ENCODE measurements at regions not wholly inside any gene's neighbourhood (a gene's known extent, or its start where the extent isn't known, plus 50 kb on each side); places are given as distances from the start of the nearest gene placed in this dataset.
"Not testable (repeated sequence)": the region's sequence is repeated elsewhere in the genome, so short reads cannot be mapped to it uniquely, and the experiment has no call there.

DNA sequence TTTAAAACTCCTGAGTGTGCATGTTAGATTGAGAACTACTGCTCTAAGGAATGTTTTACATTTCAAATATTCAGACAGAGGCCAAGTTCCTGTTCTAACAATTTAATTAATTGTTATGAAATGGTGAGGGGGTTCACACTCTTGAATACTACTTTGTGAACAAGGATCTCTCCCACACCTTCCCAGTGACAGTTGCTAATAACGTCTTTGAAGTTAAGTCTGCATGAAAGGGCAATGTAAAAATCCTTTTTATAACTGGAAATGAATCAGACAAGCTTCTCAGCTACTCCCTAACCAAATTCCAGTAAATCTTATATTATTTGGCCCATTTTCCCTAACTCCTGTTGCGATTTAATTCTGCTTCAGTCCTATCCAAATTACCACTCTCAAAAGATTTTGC, 828.5 kb upstream of the ADAMTS5 start:
- no peak for DNase-seq

GRCh38 chr21:27793901-27794300, 827.0 kb upstream of the ADAMTS5 start:
- no peak for DNase-seq

DNA sequence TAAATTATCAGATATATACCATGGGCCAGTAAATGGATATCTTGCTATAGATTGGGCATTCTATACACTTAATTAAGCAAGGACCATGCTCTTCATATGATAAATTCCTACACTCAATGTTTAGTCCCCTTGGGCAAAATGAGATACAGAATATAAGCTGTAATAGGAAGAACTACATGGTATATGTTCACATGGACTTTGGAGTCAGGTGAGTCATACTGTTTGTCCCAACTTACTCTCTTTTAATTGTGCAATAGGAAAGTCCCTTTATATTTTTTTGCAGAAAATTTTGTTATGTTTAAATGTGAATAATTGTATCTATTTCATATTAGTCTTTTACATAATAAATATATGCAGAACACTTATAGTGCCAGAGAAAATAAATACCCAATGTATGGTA, 820.2 kb upstream of the ADAMTS5 start:
- DNase-seq, result no peak

- DNase-seq, result no peak
Observed at GRCh38 chr21:27779606-27780005, 812.7 kb upstream of the ADAMTS5 start.

GRCh38 chr21:27776925-27777553, 810.2 kb upstream of the ADAMTS5 start:
- no peak for DNase-seq

- no peak for DNase-seq
Observed at GRCh38 chr21:27772816-27773215, 805.9 kb upstream of the ADAMTS5 start.

GRCh38 chr21:27771938-27772483, 805.1 kb upstream of the ADAMTS5 start:
- DNase-seq, result no peak

GRCh38 chr21:27769763-27770162, 802.9 kb upstream of the ADAMTS5 start:
- DNase-seq, result no peak

DNA sequence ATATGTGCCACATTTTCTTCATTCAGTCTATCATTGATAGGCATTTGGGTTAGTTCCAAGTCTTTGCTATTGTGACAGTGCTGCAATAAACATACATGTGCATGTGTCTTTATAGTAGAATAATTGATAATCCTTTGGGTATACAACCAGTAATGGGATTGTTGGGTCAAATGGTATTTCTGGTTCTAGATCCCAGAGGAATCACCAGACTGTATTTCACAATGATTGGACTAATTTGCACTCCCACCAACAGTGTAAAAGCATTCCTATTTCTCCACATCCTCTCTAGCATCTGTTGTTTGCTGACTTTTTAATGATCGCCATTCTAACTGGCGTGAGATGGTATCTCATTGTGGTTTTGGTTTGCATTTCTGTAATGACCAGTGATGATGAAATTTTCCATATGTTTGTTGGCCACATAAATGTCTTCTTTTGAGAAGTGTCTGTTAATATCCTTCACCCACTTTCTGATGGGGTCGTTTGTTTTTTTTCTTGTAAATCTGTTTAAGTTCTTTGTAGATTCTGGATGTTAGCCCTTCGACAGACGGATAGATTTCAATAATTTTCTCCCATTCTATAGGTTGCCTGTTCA, 801.3 kb upstream of the ADAMTS5 start:
- not testable (repeated sequence) for DNase-seq

DNA sequence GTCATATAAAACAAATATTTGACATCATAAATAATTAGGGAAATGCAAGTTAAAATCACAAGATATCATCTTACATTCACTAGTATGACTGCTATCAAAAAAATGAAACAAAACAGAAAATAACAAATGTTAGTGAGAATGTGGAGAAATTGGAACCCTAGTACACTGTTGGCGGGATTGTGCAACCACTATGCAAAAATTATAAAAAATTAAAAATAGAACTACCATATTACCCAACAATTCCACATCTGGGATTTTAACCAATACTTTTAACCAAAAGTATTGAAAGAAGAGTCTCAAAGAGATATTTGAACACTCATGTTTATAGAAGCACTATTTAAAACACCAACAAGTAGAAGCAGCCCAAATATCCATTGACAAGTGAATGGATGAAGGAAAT, 797.2 kb upstream of the ADAMTS5 start:
- no peak for DNase-seq

- DNase-seq, result no peak
Observed at GRCh38 chr21:27761623-27762022, 794.7 kb upstream of the ADAMTS5 start.

DNA sequence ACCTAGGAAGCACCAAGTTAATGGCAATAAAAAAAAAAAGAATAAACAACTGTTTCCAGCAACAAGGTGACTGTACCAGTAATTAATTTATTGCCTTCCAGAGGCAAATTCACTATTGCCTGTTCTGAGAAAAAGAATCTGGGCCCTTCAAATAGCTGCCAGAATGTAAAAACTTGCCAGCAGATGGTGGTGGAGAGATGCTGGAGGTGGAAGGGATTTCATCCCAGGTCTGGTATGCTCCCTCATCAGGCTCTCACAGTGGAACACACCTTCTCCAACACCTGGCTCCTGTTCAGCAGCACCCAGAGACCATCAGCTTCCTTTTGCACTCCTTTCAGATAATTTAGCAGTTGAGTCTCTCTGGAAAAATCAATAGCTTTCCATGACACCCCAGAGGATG, 792.9 kb upstream of the ADAMTS5 start:
- no peak for DNase-seq

- DNase-seq, result no peak
Observed at GRCh38 chr21:27759091-27759659, 792.3 kb upstream of the ADAMTS5 start.

- no peak for DNase-seq
Observed at GRCh38 chr21:27756191-27756590, 789.3 kb upstream of the ADAMTS5 start.

DNA sequence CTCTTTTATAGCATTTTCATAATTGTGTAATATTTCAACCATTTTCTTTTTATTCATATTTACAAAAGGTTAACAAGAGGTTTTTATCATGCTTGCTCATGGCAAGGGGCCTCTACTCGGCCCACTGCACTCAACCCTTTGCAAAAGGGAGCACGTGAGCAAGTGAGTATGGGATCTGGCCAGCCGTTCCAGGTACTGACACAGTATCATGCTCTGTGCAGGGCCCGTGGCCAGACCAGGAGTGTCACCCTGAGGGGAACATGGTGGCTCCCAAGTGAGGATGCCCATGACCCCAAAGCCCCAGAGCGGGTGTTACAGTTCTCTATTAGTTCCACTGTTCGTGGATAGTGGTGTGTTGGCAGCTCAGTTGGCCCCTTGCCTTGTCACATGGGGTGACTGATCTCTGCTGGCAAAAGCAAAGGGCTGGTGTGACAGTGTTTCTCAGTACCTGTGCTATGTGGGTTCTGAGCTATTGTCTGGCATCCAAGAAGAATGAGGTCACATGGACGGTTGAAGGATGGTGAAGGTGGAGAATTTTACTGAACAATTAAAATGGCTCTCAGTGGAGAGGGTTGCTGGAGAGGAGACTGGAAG, 777.2 kb upstream of the ADAMTS5 start:
- no peak for DNase-seq

GRCh38 chr21:27741736-27742135, 774.8 kb upstream of the ADAMTS5 start:
- DNase-seq, result no peak

GRCh38 chr21:27740084-27740483, 773.2 kb upstream of the ADAMTS5 start:
- no peak for DNase-seq

GRCh38 chr21:27739187-27739586, 772.3 kb upstream of the ADAMTS5 start:
- no peak for DNase-seq

DNA sequence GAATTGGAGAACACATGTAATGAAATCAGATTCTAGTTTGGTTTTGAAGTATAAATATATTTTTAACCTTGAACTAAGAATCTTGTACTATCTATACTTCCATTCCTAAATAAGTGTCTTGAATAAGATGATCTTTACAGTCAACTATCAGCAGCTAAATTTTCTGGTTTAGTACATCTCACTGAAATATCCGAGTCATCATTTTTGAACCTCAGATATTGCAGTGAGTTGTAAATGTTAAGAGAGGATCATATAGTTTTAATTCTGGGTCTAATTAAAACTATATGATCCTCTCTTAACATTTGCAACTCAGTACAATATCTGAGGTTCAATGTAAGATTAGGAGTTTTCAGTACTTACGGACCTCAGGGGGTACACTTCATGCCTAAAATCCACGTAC, 768.8 kb upstream of the ADAMTS5 start:
- no peak for DNase-seq

- DNase-seq, result no peak
Observed at GRCh38 chr21:27734146-27734545, 767.3 kb upstream of the ADAMTS5 start.

GRCh38 chr21:27725916-27726315, 759.0 kb upstream of the ADAMTS5 start:
- DNase-seq, result no peak

- no peak for DNase-seq
Observed at GRCh38 chr21:27722095-27722494, 755.2 kb upstream of the ADAMTS5 start.

DNA sequence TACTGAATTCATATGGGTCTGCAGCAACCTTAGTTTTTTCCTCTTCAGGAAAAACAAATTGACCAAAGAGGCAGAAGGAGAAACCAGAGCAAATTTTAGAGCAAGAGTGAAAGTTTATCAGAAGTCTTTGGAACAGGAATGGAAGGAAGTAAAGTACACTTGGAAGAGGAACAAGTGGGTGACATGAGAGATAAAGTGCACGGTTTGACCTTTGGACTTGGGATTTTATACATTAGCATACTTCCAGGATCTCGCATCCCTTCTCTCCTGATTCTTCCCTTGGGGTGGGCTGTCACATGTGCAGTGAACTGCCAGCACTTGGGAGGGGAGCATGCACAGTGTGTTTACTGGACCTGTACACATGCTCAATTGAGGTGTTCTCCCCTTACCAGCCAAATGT, 754.8 kb upstream of the ADAMTS5 start:
- no peak for DNase-seq

GRCh38 chr21:27719226-27719625, 752.3 kb upstream of the ADAMTS5 start:
- no peak for DNase-seq
